CD4-positive, alpha-beta T cell treated with Interleukin-17A for 1 hour (primary cell): ENCODE measurements at regions not wholly inside any gene's neighbourhood (a gene's known extent, or its start where the extent isn't known, plus 50 kb on each side); places are given as distances from the start of the nearest gene placed in this dataset.
"Not testable (repeated sequence)": the region's sequence is repeated elsewhere in the genome, so short reads cannot be mapped to it uniquely, and the experiment has no call there.

ENCODE experiments used
- DNase-seq: peaks from one replicate; pipeline ENCODE4 v3.0.0-alpha.2; 2020

DNA sequence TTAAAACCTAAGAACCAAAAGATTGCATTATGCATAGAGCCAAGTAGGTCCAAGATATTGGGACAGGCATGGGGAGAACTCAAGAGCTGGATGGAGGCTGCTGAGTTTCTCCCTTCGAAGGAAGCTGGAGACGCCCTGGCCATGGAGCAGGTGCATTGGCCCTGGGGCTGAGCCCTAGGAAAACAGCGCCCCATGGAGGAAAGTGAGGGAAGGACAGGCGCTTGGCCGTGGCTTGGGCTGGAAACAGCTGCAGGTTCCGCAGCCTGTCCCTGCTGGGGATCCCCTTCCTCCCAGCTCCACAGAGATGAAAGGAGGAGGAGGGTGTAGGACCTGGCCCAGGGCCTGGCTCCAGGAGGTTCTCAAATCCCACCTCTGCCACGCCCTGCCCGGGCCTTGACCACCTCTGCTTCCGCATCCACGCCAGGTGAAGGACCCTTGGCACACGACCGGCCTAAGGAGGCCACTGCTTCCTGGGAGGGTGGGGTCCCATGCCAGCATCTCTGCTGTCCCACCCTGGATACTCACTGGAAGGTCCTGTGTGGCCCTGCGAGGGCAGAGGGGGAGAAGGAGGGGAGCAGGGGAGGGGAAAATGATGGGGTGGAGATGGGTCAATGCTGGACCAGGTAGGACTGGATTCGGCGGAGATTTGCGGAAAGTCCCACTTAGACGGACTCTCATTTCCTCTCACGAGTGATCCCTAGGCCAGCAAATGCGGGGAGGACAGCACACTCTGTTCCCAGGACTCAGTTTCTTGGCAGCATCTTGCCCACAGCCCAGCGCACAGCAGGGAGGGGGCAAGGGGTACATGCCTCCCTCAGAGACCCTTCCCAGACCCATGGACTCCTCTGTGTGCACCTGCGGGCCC is 258.6 kb upstream of the TCERG1L start:
- no peak for DNase-seq

GRCh38 chr10:131570716-131571307 is 259.3 kb upstream of the TCERG1L start:
- no peak for DNase-seq

GRCh38 chr10:131571346-131571745 is 259.8 kb upstream of the TCERG1L start:
- no peak for DNase-seq

DNA sequence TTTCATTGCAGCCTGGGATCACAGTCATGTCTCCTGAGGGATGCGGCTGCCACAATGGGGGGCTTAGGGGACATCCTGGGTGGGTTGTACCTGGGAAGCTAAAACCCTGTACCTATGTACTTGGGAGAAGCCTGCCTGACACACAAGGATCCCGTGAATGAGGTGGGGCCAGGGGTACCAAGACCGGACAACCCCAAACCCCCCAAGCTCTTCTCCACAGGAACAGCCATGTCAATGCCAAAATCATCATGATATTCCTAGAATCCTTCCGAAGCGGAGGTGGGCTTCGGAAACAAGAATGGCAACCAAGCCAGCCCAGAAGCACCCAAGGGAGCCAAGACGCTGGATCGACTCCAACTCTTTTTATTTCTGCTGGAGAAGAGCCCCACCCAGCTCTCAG is 260.3 kb upstream of the TCERG1L start:
- DNase-seq: no peak

DNA sequence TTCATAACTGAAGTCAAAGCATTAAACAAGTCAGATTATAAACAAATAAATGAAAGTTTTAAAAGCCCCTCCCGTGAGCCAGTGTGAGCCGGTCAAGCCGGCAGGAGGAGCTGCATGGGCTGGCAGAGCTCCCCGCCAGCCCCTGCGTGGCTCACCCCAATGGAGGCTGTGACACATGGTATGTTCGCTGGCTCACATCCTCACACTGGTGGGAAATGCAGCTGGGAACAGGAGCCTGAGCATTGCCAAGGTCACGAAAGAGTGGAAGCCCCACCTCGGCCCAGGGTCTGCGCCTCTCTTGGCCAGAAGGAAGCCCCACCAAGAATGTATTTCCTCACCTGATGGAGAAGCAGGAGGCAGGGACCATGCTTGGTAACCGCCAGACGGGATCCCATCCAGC is 261.7 kb upstream of the TCERG1L start:
- DNase-seq: no peak

- no peak for DNase-seq
Observed at GRCh38 chr10:131573707-131574106, 262.2 kb upstream of the TCERG1L start.

- DNase-seq: no peak
Observed at GRCh38 chr10:131574363-131574706, 262.8 kb upstream of the TCERG1L start.

DNA sequence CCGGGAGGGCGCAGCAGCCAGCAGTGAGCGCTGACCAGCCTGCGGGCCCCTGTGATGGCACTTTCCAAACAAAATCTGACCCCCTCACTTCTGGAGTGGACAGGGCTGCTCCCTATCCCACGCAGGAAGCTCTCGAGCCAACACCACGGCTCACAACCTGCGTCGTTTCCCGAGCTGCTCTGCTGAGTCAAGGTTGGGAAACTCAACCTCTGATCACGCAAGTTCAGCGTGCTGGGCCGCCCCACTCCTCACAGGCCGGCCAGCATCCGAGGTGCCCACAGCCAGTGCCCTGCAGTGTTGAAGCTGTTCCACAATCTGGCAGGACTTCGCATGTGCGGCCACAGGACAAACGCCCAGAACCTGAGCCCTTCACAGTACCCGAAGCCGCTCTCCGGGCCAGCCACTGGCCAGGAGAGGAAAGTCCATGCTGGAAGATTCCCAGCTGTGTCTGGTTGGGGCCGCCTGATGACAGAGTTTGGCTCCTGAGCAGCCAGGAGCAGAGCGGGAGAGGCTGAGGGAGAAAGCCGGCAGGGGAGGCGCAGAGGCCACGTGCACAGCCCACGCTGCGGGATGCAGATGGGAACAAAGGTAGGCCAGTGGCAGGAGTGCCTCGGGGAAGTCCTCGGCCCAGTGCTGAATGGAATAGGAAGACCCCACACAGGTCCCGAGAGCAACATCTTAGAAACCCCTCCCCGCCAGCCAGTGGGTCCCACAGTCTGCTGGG is 263.3 kb upstream of the TCERG1L start:
- DNase-seq: no peak

- no peak for DNase-seq
Observed at GRCh38 chr10:131575877-131576276, 264.4 kb upstream of the TCERG1L start.

GRCh38 chr10:131576341-131577177 is 265.0 kb upstream of the TCERG1L start:
- DNase-seq: no peak

DNA sequence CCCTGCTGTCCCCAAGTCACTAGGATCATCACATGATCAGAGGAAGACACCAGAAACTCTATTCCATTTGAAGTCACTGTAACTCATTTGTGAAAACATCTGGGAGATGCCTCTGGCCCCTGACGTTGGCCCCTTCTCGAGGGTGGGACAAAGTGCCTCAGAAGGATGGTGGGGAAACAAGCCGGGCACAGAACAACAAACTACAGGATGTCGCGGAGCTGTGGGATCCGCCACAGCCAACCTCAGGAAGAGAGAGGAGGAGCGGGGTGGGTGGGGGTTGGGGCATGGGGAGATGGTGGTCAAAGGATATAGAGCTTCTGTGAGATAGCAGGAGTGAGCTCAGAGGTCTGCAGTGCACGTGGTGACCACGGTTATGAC is 265.6 kb upstream of the TCERG1L start:
- no peak for DNase-seq

DNA sequence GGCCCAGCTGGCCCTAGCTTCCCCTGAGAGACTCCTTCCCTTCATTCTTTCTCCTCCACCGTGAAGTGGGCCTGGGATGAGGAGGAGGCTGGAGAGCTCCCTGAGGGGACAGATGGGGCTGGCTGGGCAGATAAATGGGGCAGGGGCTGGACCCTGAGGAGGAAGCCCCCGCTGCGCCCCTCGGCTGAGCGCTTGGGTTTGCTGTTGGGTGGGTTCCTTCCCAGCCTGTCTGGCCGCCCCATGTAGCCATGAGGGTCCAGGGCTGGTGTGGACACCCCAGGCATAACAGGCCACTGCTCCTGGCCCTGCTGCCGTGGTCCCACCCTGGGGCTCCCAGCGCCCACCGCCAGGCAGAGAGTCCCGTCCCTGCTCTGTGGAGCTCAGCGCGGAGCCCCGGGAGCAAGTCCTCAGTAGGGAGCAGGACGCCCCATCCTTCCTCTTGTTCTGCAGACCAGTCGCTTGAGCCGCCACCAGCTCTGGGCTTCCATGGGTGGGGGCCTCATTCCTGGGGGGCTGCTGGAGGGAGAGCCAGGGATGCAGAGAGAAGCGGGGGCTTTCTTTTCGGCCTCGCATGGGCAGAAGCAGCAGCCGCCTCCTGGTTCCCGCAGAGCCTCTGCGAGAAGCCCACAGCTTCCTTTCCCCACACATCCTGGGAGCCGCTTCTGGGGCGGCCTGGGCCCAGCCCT is 266.4 kb upstream of the TCERG1L start:
- no peak for DNase-seq

- DNase-seq: no peak
Observed at GRCh38 chr10:131578472-131578970, 267.0 kb upstream of the TCERG1L start.

DNA sequence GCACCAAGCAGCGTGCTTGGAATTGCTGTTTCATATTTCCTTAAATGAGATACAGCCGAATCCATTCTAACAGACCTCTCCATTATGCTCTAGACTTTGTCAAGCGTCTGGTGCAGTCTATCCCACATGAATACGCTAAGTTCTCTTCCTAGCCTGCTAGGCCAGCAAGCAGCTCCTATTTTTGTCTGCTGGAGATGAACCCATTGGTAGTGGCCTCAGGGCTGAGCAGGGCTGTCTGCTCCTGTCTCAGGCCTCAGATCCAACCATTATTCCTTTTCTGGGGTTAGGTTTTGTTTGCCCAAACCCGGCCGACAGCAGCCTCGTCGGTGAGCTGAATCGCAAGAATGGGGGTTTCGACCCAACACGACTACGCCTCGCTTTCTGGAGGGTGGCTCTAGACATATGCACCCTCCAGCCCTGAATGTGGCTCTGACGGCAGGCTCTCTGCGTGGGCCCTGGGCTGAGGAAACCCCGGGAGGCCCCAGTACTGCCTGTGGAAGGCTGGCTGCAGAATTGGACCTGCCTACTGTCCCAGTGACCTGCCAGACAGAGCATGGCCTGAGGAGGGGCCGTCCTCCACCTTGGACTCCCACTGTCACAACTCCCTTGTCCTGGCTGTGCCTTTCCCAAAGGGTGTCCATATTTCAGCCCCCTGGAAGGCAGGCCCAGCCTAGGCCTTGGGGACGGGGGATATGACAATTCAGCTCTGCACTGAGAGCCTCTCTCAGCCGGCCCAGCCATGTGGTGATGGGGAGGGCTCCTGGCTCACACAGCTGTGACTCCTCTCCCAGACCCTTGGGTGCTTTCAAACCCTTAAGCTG is 267.9 kb upstream of the TCERG1L start:
- DNase-seq: no peak

GRCh38 chr10:131580076-131580652 is 268.6 kb upstream of the TCERG1L start:
- DNase-seq: no peak

- DNase-seq: no peak
Observed at GRCh38 chr10:131580674-131581073, 269.2 kb upstream of the TCERG1L start.

- not testable (repeated sequence) for DNase-seq
Observed at GRCh38 chr10:131581547-131581946, 270.0 kb upstream of the TCERG1L start.

DNA sequence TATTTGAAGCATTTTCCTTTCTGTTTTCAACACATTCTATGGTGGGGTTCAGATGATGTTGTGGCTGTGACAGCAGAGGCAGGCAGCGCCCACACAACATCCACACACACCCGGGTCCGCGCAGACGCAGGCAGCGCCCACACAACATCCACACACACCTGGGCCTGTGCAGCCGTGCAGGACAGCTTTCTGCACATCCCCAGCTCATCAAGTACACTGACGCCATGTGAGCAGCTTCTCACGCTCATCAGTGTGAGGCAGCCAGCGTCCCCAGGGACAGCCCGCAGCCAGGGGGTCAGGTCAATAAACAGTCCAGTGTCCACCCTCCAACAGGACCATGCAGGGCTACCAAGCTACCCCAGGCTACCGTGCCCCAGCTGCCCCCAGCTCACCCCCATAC is 272.8 kb upstream of the TCERG1L start:
- no peak for DNase-seq

- no peak for DNase-seq
Observed at GRCh38 chr10:131585761-131586160, 274.2 kb upstream of the TCERG1L start.

GRCh38 chr10:131586958-131587357 is 275.4 kb upstream of the TCERG1L start:
- DNase-seq: no peak
